KMS-11 (cell line): ENCODE measurements at regions not wholly inside any gene's neighbourhood (a gene's known extent, or its start where the extent isn't known, plus 50 kb on each side); places are given as distances from the start of the nearest gene placed in this dataset.

Experiments
- H2AFZ ChIP-seq: fragments of 200-600 bp; sonication (generic); 2 replicates; pipeline ENCODE4 v1.6.1; 2016; ENCODE audit warnings: antibody characterized with exemption, mixed run types, low read depth
- H3K27ac ChIP-seq: fragments of 200-600 bp; sonication (generic); 2 replicates; pipeline ENCODE4 v1.6.1; 2016; ENCODE audit warnings: mild to moderate bottlenecking, mixed run types
- H3K27me3 ChIP-seq: fragments of 200-600 bp; sonication (generic); 2 replicates; pipeline ENCODE4 v1.6.1; 2017; ENCODE audit warnings: mild to moderate bottlenecking, low read depth, mixed run types, moderate library complexity; ENCODE audit not compliant: insufficient read depth
- H3K36me3 ChIP-seq: fragments of 200-600 bp; sonication (generic); 2 replicates; pipeline ENCODE4 v1.6.1; 2017; ENCODE audit warnings: mild to moderate bottlenecking, mixed run types; ENCODE audit not compliant: insufficient read depth
- H3K4me1 ChIP-seq: fragments of 200-600 bp; sonication (generic); 2 replicates; pipeline ENCODE4 v1.6.1; 2016; ENCODE audit warnings: mild to moderate bottlenecking, low read depth, mixed run types; ENCODE audit not compliant: poor library complexity, severe bottlenecking
- H3K4me2 ChIP-seq: fragments of 200-600 bp; sonication (generic); 2 replicates; pipeline ENCODE4 v1.7.0; 2016; ENCODE audit warnings: mild to moderate bottlenecking, mixed run types
- H3K4me3 ChIP-seq: fragments of 200-600 bp; sonication (generic); IDR thresholded peaks from 2 replicates; pipeline ENCODE4 v1.6.1; 2017; ENCODE audit warnings: low read depth, low read length, mixed read lengths; ENCODE audit not compliant: insufficient read depth
- H3K79me2 ChIP-seq: fragments of 200-600 bp; sonication (generic); 2 replicates; pipeline ENCODE4 v1.6.1; 2016; ENCODE audit warnings: low read depth, mixed run types; ENCODE audit not compliant: insufficient read depth
- H3K9ac ChIP-seq: fragments of 200-600 bp; sonication (generic); 2 replicates; pipeline ENCODE4 v1.6.1; 2016; ENCODE audit warnings: mild to moderate bottlenecking, mixed run types
- H4K20me1 ChIP-seq: fragments of 200-600 bp; sonication (generic); 2 replicates; pipeline ENCODE4 v1.6.1; 2016; ENCODE audit warnings: mild to moderate bottlenecking, mixed run types; ENCODE audit not compliant: insufficient read depth
- TF ChIP-seq, protein P1 (sequence below): fragments of 200-600 bp; sonication (generic); conservative IDR thresholded peaks from 2 replicates; pipeline ENCODE4 v1.6.1; 2017; ENCODE audit warnings: low read depth, mild to moderate bottlenecking, antibody characterized with exemption, low read length, moderate library complexity, mixed read lengths

DNA sequence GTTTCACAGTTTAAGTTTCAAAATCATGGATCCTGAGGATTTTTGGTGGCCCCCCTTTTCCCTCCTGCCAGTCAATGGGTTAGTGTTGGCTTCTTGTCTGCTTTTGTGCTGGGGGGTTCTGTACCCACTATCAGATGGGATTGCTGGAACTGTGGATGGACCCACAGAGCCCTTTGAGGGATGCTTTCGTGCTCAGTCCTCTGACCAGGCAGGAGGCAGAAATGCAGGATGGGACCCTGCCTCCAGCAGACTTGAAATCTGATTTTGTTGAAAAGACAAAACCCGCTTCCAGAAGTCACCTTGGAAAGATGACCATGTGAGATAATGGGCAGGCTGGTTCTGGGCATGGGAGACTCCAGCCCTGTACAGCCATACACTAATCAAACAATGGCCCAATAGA is 408.9 kb downstream of the ZNF536 start:
- no peak overlapping the region for H3K4me2 ChIP-seq
- no peak overlapping the region for H3K9ac ChIP-seq
- no peak overlapping the region for H3K27ac ChIP-seq
- H2AFZ ChIP-seq = no peak overlapping the region
- no peaks in the 10 kb centered on the region for H3K27me3 ChIP-seq
- H3K36me3 ChIP-seq = no peaks in the 10 kb centered on the region
- H3K4me1 ChIP-seq = no peaks in the 10 kb centered on the region
- H3K79me2 ChIP-seq = no peaks in the 10 kb centered on the region
- TF ChIP-seq, protein P1, sequence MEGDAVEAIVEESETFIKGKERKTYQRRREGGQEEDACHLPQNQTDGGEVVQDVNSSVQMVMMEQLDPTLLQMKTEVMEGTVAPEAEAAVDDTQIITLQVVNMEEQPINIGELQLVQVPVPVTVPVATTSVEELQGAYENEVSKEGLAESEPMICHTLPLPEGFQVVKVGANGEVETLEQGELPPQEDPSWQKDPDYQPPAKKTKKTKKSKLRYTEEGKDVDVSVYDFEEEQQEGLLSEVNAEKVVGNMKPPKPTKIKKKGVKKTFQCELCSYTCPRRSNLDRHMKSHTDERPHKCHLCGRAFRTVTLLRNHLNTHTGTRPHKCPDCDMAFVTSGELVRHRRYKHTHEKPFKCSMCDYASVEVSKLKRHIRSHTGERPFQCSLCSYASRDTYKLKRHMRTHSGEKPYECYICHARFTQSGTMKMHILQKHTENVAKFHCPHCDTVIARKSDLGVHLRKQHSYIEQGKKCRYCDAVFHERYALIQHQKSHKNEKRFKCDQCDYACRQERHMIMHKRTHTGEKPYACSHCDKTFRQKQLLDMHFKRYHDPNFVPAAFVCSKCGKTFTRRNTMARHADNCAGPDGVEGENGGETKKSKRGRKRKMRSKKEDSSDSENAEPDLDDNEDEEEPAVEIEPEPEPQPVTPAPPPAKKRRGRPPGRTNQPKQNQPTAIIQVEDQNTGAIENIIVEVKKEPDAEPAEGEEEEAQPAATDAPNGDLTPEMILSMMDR = no peak
- no peak overlapping the region for H3K4me3 ChIP-seq
- H4K20me1 ChIP-seq = no peaks in the 10 kb centered on the region

- Histone ChIP-seq H3K4me1 (no peaks in the 10 kb centered on the region), H4K20me1 (no peaks in the 10 kb centered on the region), H3K9ac (no peak overlapping the region), H3K27ac (no peak overlapping the region), H3K36me3 (no peaks in the 10 kb centered on the region), H3K4me3 (no peak overlapping the region), H3K27me3 (no peaks in the 10 kb centered on the region), H2AFZ (no peak overlapping the region), H3K4me2 (no peak overlapping the region), H3K79me2 (no peaks in the 10 kb centered on the region)
- TF ChIP-seq, protein P1 = no peak
Observed at GRCh38 chr19:30780456-30780855, 408.3 kb downstream of the ZNF536 start.

DNA sequence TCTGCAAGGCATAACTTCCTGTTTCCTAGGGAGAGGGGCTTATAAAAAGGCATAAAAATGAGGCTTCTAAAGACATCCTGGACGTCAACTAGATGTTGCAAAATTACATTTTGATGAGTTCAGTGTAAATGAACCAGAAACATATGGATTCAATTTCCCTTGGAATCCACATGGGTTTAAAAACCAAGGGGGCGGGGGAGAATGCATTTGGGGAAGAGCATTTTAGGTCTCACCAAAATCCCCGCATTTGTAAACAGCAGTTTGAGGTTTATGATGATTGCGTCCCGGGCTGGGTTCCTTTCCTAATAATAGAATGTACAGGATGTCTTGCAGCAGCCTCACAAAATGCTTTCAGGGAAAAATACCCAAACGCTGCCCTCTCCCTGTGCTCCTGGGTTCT is 407.8 kb downstream of the ZNF536 start:
- Histone ChIP-seq H3K4me2 (no peak overlapping the region), H2AFZ (no peak overlapping the region), H4K20me1 (no peaks in the 10 kb centered on the region), H3K9ac (no peak overlapping the region), H3K4me3 (no peak overlapping the region), H3K79me2 (no peaks in the 10 kb centered on the region), H3K36me3 (no peaks in the 10 kb centered on the region), H3K27ac (no peak overlapping the region), H3K27me3 (no peaks in the 10 kb centered on the region), H3K4me1 (no peaks in the 10 kb centered on the region)
- TF ChIP-seq, protein P1 = no peak

DNA sequence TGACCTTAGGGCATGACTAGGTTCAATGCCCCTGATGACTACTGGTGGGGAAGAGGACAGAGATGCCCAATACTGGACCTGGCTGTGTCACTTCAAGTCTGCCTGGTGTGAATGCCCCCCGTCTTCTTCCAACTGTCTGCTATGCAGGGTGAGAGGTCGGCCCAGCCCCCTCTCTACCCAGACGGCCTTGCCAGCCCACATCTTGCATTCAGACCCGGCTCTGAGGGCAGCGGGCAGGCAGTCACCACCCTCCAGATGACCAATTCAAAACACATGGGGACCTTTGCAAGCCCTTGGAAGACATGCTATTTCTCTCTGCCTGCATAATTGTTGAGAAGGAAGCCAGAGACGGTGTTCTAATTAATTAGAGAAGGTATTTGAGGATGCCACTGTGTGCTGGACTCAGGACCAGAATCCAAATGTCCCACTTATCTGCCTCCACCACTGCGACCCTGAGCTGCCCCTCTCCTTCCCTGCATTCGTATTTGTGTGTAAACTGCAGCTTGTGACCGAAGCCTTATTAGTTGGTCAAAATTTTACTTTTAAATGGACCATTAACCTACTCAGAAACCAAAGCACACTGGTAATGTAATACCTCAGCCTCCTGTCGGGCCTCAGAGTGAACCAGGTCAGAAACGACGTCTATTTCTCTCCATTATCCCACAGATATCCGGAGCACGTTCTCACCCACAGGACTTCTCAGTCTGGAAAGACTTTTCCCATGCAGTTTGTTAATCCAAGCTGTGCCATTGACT is 407.0 kb downstream of the ZNF536 start:
- no peaks in the 10 kb centered on the region for H4K20me1 ChIP-seq
- H3K4me2 ChIP-seq = no peak overlapping the region
- no peak overlapping the region for H3K9ac ChIP-seq
- H3K27ac ChIP-seq = no peak overlapping the region
- TF ChIP-seq, protein P1 = no peak
- H3K27me3 ChIP-seq = no peaks in the 10 kb centered on the region
- no peaks in the 10 kb centered on the region for H3K4me1 ChIP-seq
- H3K36me3 ChIP-seq = no peaks in the 10 kb centered on the region
- H3K4me3 ChIP-seq = no peak overlapping the region
- H2AFZ ChIP-seq = no peak overlapping the region
- H3K79me2 ChIP-seq = no peaks in the 10 kb centered on the region
